GM18907 (cell line): ENCODE measurements at regions not wholly inside any gene's neighbourhood (a gene's known extent, or its start where the extent isn't known, plus 50 kb on each side); places are given as distances from the start of the nearest gene placed in this dataset.

ENCODE experiments used
- ATAC-seq: cut with Tn5 transposase; IDR thresholded peaks from one replicate; pipeline ENCODE4 v1.9.1; 2021; ENCODE audit warnings: mild to moderate bottlenecking, moderate library complexity; ENCODE audit not compliant: unreplicated experiment

DNA sequence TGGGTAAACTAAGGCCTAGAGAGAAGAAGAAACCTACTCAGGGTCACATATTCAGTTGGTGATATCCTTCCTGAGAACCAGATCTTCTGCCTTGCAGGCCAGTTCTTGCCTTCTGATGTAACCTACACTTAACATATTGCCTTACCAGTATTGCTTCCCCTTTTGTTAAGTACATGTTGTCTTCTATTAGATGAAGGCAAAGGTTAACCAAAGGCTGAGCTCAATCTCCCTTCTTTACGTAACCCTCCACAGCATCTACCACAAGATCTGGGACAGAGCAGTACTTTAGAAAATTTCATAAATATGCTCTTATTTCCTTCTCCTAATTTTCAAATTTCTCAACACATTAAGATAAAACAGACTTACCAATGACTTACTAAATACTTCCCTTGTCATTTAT is 474.4 kb downstream of the SH2D1A start:
- ATAC-seq, result no peak

- ATAC-seq, result no peak
Measured at GRCh38 chrX:124827258-124827845, 481.0 kb downstream of the SH2D1A start.

- no peak for ATAC-seq
Measured at GRCh38 chrX:124829930-124830329, 483.6 kb downstream of the SH2D1A start.

DNA sequence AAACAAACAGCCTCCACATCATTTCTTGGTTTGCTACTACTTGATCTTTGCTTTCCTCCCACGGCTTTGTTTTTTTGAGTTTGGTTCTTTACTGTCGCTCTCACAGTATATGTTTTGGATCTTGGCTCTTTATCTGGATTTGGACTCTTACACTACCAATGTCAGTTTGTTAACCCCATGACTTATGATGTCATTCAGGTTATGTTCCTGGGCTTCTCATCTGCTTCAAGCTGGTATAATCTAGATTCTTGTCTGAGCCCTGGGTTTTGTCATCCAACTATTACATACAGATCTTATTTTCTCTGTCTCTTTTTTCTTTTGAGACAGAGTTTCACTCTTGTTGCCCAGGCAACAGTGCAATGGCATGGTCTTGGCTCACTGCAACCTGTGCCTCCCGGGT is 482.9 kb upstream of the TEX13C start:
- ATAC-seq, result no peak

GRCh38 chrX:124842205-124842604 is 477.5 kb upstream of the TEX13C start:
- ATAC-seq, result no peak

DNA sequence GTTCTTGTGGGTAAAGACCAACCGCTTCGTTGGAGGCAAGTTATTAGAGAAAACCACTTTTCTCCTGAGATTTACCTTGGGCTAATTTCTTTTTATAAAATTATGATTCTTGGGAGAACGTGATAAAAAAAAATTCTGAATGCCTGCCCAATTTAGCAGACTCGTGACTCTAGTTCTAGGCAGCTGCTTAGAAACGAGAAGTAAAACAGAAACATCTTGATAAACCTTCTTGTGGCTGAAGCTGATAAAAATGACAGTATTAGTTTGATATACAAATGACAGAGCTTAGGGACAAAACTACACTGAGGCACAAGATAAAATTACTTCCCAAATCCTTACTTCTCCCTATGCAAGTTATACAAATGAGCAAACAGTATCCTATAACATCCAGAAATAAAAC is 458.9 kb upstream of the TEX13C start:
- no peak for ATAC-seq

- ATAC-seq, result no peak
Measured at GRCh38 chrX:124862301-124862700, 457.4 kb upstream of the TEX13C start.

- no peak for ATAC-seq
Measured at GRCh38 chrX:124863303-124863702, 456.4 kb upstream of the TEX13C start.

DNA sequence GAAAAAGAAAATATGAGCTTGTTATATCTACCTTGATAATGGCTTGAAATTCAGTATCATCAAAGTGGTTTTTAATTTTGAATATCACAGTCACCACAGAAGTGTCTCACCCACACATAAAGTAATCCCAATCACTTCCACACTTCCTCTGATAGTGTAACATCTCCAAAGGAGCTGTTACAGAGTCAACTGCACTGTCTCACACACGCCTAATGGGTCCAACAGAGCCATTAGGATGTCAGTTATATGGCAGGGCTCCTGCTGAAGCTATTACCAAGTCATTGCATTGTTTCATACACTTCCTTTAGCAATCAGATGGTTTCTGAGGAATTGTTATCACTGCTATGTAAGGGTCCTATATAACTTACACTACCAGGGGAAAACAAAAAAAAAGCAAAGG is 432.1 kb upstream of the TEX13C start:
- no peak for ATAC-seq

DNA sequence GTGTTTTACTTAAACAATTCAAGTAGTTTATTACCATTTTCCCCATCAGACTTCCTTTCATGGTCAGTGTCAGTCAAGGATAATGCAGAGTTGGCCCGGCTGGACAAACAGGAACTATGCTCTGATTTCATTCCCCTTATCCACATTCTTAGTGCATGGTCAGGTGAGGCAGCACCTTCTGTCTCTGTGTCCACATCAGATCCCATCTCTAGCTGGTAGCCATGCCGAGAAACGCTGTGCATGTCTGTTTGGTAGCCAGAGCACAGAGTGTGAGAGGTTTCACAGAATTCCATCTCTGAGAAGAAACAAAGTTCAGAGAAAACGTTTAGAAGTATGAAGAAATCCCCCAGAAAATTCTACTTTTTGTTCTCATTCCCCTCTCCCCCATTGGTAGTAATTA is 423.7 kb upstream of the TEX13C start:
- ATAC-seq, result no peak

DNA sequence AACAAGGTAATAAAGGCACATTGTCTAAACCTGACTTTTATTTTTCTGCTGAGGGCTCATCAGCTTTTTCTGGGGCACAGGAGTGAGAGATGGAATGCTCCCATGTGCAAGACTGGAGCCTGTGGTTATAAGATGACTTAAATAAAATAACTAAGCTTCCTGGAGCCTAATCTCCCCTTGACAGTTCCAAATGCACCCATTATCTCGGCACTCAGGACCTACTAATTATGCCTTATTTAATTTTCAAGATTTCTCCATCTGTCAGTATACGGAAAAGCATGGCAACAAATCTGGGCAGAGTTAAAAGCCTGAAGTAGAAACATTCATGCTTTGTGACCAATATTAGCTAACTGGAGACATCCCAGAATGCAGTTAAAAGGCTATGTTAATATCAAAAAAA is 416.7 kb upstream of the TEX13C start:
- ATAC-seq, result no peak

GRCh38 chrX:124910611-124911010 is 409.1 kb upstream of the TEX13C start:
- ATAC-seq, result no peak

GRCh38 chrX:124917011-124917410 is 402.7 kb upstream of the TEX13C start:
- ATAC-seq, result no peak

- ATAC-seq, result no peak
Measured at GRCh38 chrX:124925681-124926080, 394.0 kb upstream of the TEX13C start.

GRCh38 chrX:124931241-124931640 is 388.4 kb upstream of the TEX13C start:
- ATAC-seq, result no peak

DNA sequence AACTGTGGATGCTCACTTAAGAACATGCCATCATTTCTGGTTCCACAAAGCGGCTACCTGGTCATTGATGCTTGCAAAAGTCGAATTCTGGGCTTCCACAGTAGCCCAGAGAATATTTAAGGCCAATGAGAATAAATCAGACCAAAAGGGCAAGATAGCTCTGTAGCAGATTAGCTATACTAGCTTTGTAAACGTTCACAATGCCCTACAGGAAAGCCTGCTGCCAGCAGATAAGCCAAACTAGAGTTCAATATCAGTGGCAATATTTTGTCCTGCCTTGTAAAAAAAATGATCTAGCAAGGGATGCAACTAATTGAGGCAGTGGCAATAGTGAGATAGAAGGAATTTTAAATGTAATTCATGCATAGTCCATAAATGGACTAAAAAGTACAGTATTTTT is 387.7 kb upstream of the TEX13C start:
- ATAC-seq, result no peak

DNA sequence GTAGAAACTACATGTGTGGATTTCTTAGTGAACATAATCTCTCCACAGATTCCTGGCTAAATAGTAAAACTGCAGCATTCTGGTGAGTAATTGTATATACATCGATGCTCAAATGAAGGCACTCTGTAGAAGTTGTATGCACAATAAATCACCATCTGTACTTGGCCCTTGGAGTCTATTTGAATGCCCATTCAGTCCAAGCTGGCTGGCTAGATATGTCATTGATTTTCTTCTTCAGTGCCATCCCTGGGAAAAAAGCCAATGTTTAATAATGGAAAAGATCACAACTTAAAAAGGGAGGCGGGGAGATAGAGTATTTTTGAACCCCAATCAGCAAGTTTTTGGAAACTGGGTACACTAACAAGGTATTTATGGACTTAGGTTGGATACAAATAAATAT is 381.0 kb upstream of the TEX13C start:
- no peak for ATAC-seq

- ATAC-seq, result no peak
Measured at GRCh38 chrX:124940531-124940930, 379.1 kb upstream of the TEX13C start.

DNA sequence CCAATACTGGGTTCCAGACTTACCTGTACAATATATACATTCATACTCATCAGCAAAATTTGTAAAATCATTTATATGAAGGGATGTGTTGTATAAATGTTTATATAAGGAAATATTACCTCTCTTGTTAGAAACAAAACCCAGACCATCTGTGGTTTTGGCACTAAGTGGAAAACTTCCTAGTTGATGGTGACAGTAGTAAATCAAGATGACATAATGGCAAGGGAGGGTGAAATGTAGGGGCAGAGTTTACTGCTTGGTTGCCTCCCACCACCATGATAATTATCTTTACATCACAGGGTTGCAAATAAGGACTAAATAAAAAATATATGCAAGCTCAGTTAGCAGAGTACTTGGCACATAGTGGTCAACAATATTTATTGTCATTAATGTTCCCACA is 365.3 kb upstream of the TEX13C start:
- ATAC-seq, result no peak

- no peak for ATAC-seq
Measured at GRCh38 chrX:124960454-124960853, 359.2 kb upstream of the TEX13C start.

GRCh38 chrX:124963717-124964116 is 356.0 kb upstream of the TEX13C start, which contains the start of gene TENM1:
Gene TENM1, minus strand, starts transcription at chrX:124963817.
- ATAC-seq, result no peak

DNA sequence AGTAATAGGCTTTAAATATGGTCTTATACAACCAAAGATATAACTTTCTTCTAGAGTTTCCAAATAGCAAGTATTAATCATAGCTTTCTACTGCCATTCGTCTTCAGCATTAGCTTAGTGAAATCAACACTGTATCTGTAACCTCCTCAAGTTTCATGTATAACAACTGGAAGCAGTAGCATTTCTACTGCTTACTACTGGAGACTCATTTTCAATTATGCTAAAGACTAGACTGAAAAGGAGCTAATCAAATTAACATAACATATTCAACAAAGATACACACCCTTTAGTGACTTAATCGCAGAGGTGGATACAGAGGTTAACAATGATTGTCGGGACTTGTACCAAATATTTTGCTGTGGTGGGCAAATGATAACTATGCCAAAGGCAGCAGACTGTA is 344.2 kb upstream of the TEX13C start:
- no peak for ATAC-seq

- no peak for ATAC-seq
Measured at GRCh38 chrX:124981420-124981819, 338.3 kb upstream of the TEX13C start.
